ENCODE measurements at regions not wholly inside any gene's neighbourhood (a gene's known extent, or its start where the extent isn't known, plus 50 kb on each side); places are given as distances from the start of the nearest gene placed in this dataset.

DNA sequence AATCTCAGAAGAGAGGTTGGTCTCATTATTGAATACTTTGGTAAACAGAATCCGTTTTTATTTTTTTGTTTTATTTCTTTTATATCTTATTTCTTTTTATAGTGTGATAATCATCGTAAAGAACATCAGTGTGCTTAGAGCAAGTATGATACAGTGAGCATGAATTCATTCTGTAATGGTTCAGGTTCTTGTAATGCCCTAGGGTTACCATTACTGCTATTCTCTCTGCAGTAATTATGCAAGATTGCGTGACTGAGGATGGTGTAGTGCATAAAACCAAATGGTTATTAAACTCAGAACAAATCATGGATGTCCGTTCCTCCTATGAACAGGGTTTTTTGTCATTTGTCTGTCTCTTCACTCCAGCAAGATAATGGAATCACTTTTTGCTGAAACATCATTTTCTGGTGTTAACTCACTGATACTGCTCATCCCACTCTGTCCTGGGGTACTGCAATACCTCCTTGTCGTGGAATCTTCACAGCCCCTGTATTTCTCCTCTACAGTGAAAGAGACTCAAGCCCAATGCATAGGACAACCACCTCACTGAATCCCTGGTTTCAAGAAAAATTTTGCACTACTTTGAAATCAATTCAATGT, 274.8 kb upstream of the ST6GAL2 start:
- no peak for TF ChIP-seq POLR2A (IDR thresholded peaks at IDR 0.05)
- TF ChIP-seq, protein P1, sequence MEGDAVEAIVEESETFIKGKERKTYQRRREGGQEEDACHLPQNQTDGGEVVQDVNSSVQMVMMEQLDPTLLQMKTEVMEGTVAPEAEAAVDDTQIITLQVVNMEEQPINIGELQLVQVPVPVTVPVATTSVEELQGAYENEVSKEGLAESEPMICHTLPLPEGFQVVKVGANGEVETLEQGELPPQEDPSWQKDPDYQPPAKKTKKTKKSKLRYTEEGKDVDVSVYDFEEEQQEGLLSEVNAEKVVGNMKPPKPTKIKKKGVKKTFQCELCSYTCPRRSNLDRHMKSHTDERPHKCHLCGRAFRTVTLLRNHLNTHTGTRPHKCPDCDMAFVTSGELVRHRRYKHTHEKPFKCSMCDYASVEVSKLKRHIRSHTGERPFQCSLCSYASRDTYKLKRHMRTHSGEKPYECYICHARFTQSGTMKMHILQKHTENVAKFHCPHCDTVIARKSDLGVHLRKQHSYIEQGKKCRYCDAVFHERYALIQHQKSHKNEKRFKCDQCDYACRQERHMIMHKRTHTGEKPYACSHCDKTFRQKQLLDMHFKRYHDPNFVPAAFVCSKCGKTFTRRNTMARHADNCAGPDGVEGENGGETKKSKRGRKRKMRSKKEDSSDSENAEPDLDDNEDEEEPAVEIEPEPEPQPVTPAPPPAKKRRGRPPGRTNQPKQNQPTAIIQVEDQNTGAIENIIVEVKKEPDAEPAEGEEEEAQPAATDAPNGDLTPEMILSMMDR (IDR thresholded peaks at IDR 0.05) = no peak
